HG03196 (cell line): ENCODE measurements at regions not wholly inside any gene's neighbourhood (a gene's known extent, or its start where the extent isn't known, plus 50 kb on each side); places are given as distances from the start of the nearest gene placed in this dataset.
"Not testable (repeated sequence)": the region's sequence is repeated elsewhere in the genome, so short reads cannot be mapped to it uniquely, and the experiment has no call there.

Experiments used
- ATAC-seq: cut with Tn5 transposase; IDR thresholded peaks from one replicate; pipeline ENCODE4 v1.9.1; 2021; ENCODE audit not compliant: unreplicated experiment

DNA sequence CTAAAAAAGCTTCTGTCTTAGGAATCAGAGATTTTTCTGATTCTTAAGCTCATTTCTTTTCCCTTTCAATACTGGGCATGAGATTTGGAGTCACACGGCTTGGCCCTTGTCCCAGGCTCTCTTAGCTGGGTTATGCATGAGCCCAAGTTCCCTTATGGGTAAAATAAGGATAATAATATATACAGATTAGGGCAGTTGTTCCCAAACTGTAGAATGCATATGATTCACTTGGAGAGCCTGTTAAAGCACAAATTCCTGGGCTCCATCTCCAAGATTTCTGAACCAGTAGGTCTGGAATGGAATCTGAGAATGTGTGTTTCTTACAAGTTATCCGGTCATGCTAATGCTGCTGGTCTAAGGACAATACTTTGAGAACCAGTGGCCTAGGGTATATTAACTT is 154.0 kb downstream of the REEP3 start:
- no peak for ATAC-seq

- no peak for ATAC-seq
Observed at GRCh38 chr10:63677001-63677400, 155.8 kb downstream of the REEP3 start.

DNA sequence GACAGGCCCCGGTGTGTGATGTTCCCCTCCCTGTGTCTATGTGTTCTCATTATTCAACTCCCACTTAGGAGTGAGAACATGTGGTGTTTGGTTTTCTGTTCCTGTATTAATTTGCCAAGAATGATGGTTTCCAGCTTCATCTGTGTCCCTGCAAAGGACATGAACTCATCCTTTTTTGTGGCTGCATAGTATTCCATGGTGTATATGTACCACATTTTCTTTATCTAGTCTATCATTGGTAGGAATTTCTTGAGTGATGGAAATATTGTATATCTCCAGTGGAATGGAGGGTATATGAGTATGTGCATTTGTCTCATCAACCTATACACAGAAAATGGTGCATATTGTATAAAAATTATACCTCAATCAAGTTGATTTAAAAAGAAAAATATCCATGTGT is 159.3 kb downstream of the REEP3 start:
- not testable (repeated sequence) for ATAC-seq

DNA sequence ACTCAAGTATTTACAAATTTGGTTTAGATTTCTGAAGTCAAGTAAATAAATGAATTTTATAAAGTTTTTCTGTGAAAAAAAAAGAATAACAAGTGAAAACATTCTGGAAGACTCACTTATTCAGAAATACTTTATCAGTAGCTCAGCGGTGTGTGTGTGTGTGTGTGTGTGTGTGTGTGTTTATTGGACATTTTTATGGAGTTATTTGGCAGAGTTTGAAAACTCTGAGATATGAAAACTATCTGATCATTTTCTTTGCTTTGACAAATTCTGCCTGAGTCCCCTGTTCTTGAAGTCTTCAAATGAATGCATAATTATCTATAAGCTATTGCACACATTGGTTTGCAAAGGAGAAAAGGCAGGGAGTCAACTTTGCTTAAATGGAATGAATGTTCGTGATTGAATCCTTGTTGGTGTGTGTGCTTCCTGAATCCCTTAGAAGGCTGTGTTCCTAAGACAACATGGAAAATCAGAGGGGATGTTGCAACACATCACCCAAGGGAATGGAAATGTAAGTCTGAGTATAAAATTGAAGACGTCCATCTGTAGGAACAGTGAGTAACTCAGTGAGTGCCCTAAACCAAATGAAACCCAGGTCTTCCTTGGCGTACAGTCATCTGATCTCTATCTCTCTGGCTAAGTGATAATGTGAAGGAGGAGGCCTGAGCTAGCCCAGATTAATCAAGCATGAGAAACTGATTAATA is 160.9 kb downstream of the REEP3 start:
- no peak for ATAC-seq

- not testable (repeated sequence) for ATAC-seq
Observed at GRCh38 chr10:63682698-63683052, 161.5 kb downstream of the REEP3 start.

GRCh38 chr10:63683223-63683622 is 162.0 kb downstream of the REEP3 start:
- no peak for ATAC-seq

DNA sequence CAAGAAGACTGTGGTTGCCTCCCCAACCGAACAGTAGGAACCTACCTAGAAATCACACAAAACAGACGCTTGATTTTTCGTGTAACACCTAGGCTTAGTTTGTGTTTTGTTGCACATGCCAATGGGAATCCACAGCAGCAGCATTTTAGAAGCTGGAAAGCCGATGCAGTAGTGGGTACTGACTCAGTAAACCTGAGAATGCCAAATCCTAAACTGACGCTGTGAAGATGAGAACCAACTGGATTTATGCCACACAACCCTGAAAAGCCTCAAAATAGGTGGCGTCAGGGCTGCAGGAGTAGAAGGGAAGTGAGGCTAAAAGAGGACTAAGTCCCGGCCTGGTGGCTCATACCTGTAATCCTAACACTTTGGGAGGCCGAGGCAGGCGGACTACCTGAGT is 162.5 kb downstream of the REEP3 start:
- ATAC-seq = no peak

DNA sequence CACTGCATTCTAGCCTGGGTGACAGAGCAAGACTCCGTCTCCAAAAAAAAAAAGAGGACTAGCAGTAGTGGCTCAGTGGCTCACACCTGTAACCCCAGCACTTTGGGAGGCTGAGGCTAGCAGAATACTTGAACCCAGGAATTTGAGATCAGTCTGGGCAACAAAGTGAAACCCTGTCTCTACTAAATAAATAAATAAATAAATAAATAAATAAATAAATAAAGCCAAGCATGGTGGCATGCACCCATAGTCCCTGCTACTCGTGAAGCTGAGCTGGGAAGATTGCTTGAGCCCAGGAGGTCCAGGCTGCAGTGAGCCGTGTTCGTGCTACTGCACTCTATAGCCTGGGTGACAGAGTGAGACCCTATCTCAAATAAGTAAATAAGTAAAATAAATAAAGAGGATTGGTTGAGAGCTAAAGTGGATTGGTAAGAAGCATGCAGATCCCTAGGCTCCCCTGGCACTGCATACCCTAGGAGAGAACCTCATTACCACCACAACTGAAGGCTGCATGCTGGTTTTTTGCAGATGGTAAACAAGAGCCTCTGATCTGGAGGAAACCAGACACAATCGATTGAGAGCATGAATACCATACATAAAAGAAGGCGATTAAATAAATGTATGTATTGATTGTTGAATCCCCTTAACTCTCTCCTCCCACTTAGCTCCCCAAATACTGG is 163.2 kb downstream of the REEP3 start:
- no peak for ATAC-seq

DNA sequence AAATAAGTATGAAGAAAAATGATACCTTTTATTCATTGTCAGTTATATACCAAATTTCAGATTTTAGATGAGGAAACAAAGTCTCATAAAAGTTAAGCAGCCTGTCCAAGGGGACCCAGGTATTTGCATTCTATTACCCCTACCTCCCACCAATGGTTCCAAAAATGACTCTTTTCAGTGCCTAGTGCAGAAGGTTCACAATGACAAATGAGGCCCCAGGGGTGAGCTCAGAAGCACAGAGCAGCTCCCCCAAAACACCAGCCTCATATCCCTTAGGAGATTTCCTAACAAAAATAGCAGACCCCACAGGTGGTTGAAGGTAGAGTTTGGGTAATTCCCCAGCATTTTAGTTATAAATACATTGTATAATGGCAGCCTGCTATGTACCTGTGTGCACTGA is 168.6 kb downstream of the REEP3 start:
- no peak for ATAC-seq

- ATAC-seq = no peak
Observed at GRCh38 chr10:63692220-63692896, 171.2 kb downstream of the REEP3 start.

DNA sequence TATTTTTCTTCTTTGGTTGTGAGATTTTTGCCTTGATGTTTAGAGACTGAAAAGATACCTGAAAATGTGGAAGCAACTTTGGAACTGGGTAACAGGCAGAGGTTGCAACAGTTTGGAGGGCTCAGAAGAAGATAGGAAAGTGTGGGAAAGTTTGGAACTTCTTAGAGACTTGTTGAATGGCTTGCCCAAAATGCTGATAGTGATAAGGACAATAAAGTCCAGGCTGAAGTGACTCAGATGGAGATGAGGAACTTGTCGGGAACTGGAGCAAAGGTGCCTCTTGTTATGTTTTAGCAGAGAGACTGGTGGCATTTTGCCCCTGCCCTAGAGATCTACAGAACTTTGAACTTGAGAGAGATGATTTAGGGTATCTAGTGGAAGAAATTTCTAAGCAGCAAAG is 171.8 kb downstream of the REEP3 start:
- ATAC-seq = not testable (repeated sequence)

DNA sequence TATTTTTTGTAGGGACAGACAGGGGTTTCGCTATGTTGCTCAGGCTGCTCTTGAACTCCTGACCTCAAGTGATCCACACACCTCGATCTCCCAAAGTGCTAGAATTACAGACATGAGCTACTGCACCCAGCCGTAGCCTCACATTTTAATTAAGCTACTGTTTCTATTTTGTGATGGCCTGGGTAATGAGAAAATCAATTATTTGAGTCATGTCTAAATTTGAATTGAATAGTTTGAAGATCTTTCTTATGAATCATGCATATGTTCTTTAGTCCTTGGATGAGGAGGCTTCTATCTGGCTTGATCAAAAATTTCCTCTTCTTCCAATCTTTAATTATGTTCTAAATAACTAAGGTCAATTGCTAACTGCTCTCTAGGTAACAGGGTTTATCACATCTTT is 175.0 kb downstream of the REEP3 start:
- no peak for ATAC-seq

DNA sequence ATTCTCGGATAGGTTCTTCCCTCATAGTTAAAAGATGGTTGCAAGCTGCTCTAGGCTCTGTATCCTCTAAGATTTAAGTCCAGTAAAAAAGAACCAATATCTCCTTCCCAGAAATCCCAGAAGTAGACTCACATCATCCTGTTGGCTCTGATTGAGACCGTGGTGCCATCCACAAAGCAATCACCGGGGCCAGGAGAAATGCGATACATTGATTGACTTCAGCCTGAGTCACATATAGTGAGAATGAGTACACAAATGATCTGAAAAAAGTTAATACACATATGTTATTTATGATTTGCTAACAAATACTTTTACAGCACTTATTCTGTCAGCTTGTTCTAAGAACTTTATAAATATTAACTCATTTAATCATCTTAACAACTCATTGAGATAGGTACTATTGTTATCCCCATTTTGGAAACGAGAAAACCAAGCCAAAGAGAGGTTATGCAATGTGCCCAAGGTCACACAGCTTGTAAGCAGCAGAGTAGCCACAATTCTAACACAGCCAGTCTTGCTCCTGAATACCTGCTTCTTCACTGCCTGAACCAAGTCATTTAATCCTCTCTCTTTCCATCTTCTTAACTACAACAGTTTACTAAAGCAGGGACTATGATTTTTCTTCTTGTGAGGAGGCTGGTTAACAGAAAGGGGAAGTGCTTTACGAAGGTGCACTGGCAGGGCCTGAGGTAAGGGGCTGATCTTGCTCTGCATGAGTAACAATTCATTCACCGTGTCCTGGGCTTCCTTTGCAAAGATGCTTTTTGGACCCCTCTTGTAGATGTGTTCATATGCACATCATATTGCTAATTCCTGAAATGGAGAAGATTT is 177.0 kb downstream of the REEP3 start:
- ATAC-seq = no peak

GRCh38 chr10:63698787-63699150 is 177.6 kb downstream of the REEP3 start:
- ATAC-seq = no peak

GRCh38 chr10:63699785-63700613 is 178.8 kb downstream of the REEP3 start:
- no peak for ATAC-seq

DNA sequence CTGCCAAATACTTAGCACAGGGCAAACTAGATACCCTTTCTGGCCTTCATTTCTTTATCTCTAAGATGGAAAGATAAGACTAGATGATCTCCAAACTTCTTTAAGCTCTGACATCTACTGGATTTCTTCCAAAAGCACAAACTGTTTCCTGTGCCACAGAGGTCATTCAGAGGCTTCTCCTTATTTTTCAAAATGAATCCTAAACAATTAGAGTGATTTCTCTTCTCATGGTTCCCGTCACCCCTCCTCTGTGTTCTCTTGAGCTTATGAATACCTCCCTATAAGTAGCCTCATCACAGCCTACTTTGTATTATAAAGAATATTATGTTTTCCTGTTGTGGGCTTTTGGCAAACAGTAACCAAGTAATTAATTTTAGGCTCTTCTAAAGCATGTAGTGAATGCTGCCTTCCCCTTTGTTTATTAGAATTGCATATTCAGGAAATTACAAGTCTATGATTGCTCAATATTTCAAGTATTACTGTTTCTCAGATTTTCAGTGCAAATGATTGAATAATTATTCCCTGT is 179.5 kb downstream of the REEP3 start:
- ATAC-seq = no peak

- ATAC-seq = no peak
Observed at GRCh38 chr10:63702092-63702491, 180.9 kb downstream of the REEP3 start.

GRCh38 chr10:63703113-63703670 is 182.0 kb downstream of the REEP3 start:
- no peak for ATAC-seq

GRCh38 chr10:63703740-63704345 is 182.6 kb downstream of the REEP3 start:
- ATAC-seq = no peak
